ENCODE measurements at regions not wholly inside any gene's neighbourhood (a gene's known extent, or its start where the extent isn't known, plus 50 kb on each side); places are given as distances from the start of the nearest gene placed in this dataset.

DNA sequence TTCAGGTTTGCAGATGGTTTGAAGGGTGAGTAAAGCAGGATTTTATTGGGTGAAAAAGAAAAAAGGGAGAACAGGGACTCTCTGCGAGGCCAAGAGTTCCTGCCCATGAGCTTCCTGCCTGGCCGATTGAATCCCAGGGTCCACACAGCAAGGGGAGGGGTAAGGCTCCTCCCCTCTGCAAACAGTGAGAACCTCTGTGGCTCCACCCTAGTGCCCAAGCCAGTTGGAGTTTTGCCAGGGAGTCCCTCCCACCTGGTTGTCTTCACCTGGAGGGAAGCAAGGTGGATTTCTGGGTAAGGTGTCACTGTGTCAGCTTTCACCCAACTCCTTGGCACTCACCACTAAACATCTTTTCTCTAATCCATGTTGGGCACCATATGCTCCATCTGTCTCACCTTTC lies 70.9 kb downstream of the PDHA2 start:
- TF ChIP-seq POLR2A (IDR thresholded peaks at IDR 0.05; ENCODE audit: low read depth, low read length) (no peak), TAF1 (IDR thresholded peaks at IDR 0.05; ENCODE audit: borderline replicate concordance, low read depth, low read length) (no peak), POLR2AphosphoS5 (IDR thresholded peaks at IDR 0.05; ENCODE audit: low read depth, low read length) (no peak)
